ENCODE measurements at regions not wholly inside any gene's neighbourhood (a gene's known extent, or its start where the extent isn't known, plus 50 kb on each side); places are given as distances from the start of the nearest gene placed in this dataset.

DNA sequence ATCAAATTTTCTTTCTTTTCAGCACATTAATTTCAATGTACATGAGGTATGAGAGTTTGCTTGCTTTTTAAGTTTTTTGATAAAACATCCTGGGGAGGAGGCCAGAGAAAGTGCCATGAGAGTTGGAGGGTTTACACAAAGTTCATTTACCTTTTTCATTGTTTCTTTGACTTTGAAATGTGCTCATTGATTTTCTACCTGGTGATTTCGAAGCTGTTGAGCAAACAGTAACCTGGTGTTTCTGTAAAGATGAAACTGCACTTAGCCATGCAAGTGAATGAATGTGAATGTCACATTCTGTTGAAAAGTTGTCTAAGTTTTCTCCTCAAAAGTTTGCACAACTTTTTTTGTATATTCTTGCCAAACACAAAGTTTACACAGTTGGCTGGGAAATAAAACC, 797.0 kb downstream of the METTL4 start:
- TF ChIP-seq, protein P1, sequence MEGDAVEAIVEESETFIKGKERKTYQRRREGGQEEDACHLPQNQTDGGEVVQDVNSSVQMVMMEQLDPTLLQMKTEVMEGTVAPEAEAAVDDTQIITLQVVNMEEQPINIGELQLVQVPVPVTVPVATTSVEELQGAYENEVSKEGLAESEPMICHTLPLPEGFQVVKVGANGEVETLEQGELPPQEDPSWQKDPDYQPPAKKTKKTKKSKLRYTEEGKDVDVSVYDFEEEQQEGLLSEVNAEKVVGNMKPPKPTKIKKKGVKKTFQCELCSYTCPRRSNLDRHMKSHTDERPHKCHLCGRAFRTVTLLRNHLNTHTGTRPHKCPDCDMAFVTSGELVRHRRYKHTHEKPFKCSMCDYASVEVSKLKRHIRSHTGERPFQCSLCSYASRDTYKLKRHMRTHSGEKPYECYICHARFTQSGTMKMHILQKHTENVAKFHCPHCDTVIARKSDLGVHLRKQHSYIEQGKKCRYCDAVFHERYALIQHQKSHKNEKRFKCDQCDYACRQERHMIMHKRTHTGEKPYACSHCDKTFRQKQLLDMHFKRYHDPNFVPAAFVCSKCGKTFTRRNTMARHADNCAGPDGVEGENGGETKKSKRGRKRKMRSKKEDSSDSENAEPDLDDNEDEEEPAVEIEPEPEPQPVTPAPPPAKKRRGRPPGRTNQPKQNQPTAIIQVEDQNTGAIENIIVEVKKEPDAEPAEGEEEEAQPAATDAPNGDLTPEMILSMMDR (IDR thresholded peaks at IDR 0.05), result no peak
- TF ChIP-seq POLR2AphosphoS5 (IDR thresholded peaks at IDR 0.05; ENCODE audit: insufficient read depth in 1 of 2, low read depth in 1 of 2) (no peak), POLR2A (IDR thresholded peaks at IDR 0.05) (no peak)
